SK-N-SH treated with all-trans-retinoic acid at 6 μM for 48 hours (cell line): ENCODE measurements at regions not wholly inside any gene's neighbourhood (a gene's known extent, or its start where the extent isn't known, plus 50 kb on each side); places are given as distances from the start of the nearest gene placed in this dataset.

Experiments used
- ATAC-seq: fragments of 200-7000 bp; cut with Tn5 transposase; 3 replicates; pipeline ENCODE4 v1.9.1; 2020; ENCODE audit warnings: mild to moderate bottlenecking, moderate library complexity
- ARNTL ChIP-seq: fragments of 450-650 bp; formaldehyde crosslinking; IDR thresholded peaks from 2 replicates; pipeline ENCODE4 v1.5.0; 2020; ENCODE audit warnings: low read depth, mild to moderate bottlenecking, moderate library complexity, borderline replicate concordance
- CREB5 ChIP-seq: fragments of 250-450 bp; sonication (Bioruptor Pico); IDR thresholded peaks from 2 replicates; pipeline ENCODE4 v1.5.1; 2020; ENCODE audit warnings: low read depth, mild to moderate bottlenecking, moderate library complexity
- CSDC2 ChIP-seq: fragments of 250-450 bp; sonication (Bioruptor Pico); IDR thresholded peaks from 2 replicates; pipeline ENCODE4 v1.5.0; 2020; ENCODE audit warnings: mild to moderate bottlenecking, moderate library complexity
- CSRNP3 ChIP-seq: fragments of 250-450 bp; sonication (Bioruptor Pico); IDR thresholded peaks from 2 replicates; pipeline ENCODE4 v1.5.1; 2021; ENCODE audit warnings: mild to moderate bottlenecking, moderate library complexity
- GLIS3 ChIP-seq: fragments of 250-450 bp; sonication (Bioruptor Pico); IDR thresholded peaks from 2 replicates; pipeline ENCODE4 v1.5.0; 2020; ENCODE audit warnings: mild to moderate bottlenecking, moderate library complexity
- ISL1 ChIP-seq: fragments of 250-450 bp; sonication (Bioruptor Pico); IDR thresholded peaks from 2 replicates; pipeline ENCODE4 v2.1.2; 2022; ENCODE audit warnings: mild to moderate bottlenecking, moderate library complexity
- OSR1 ChIP-seq: fragments of 250-450 bp; sonication (Bioruptor Pico); IDR thresholded peaks from 2 replicates; pipeline ENCODE4 v1.8.0; 2022; ENCODE audit warnings: moderate library complexity, mild to moderate bottlenecking, inconsistent platforms
- PATZ1 ChIP-seq: fragments of 250-450 bp; sonication (Bioruptor Pico); IDR thresholded peaks from 2 replicates; pipeline ENCODE4 v1.8.0; 2020; ENCODE audit warnings: mild to moderate bottlenecking, moderate library complexity, borderline replicate concordance
- POU6F1 ChIP-seq: fragments of 250-450 bp; sonication (Bioruptor Pico); IDR thresholded peaks from 2 replicates; pipeline ENCODE4 v1.8.0; 2021; ENCODE audit warnings: low read depth, mild to moderate bottlenecking, moderate library complexity, borderline replicate concordance
- PPARA ChIP-seq: fragments of 250-450 bp; sonication (Bioruptor Pico); IDR thresholded peaks from 2 replicates; pipeline ENCODE4 v1.5.0; 2020; ENCODE audit warnings: mild to moderate bottlenecking, borderline replicate concordance
- SNAI2 ChIP-seq: fragments of 250-450 bp; sonication (Bioruptor Pico); IDR thresholded peaks from 2 replicates; pipeline ENCODE4 v1.5.0; 2020; ENCODE audit warnings: mild to moderate bottlenecking, moderate library complexity
- TCF4 ChIP-seq: fragments of 250-450 bp; sonication (Bioruptor Pico); IDR thresholded peaks from 2 replicates; pipeline ENCODE4 v1.8.0; 2021; ENCODE audit warnings: mild to moderate bottlenecking, moderate library complexity, borderline replicate concordance
- TSHZ2 ChIP-seq: fragments of 250-450 bp; sonication (Bioruptor Pico); IDR thresholded peaks from 2 replicates; pipeline ENCODE4 v1.5.0; 2020; ENCODE audit warnings: mild to moderate bottlenecking, moderate library complexity
- ZC3H10 ChIP-seq: fragments of 250-450 bp; sonication (Bioruptor Pico); IDR thresholded peaks from 2 replicates; pipeline ENCODE4 v1.5.1; 2021; ENCODE audit warnings: mild to moderate bottlenecking, moderate library complexity
- ZNF70 ChIP-seq: fragments of 450-650 bp; formaldehyde crosslinking; IDR thresholded peaks from 2 replicates; pipeline ENCODE4 v1.5.0; 2020; ENCODE audit warnings: mild to moderate bottlenecking, moderate library complexity
- ZNF8 ChIP-seq: fragments of 450-650 bp; formaldehyde crosslinking; IDR thresholded peaks from 2 replicates; pipeline ENCODE4 v1.5.0; 2020; ENCODE audit warnings: mild to moderate bottlenecking, moderate library complexity

- ATAC-seq = no peak
Observed at GRCh38 chr12:88388566-88389540, 191.4 kb downstream of the KITLG start.

More at GRCh38 chr12:88388566-88389540, 191.4 kb downstream of the KITLG start:
- no peak for TF ChIP-seq SNAI2 (CRISPR knock-in tag)
- no peak for TF ChIP-seq ZC3H10 (CRISPR knock-in tag)
- TF ChIP-seq GLIS3 (CRISPR knock-in tag) = no peak
- no peak for TF ChIP-seq CREB5 (CRISPR knock-in tag)
- no peak for TF ChIP-seq CSRNP3 (CRISPR knock-in tag)
- TF ChIP-seq ARNTL (CRISPR knock-in tag) = no peak
- no peak for TF ChIP-seq OSR1 (CRISPR knock-in tag)
- no peak for TF ChIP-seq PPARA (CRISPR knock-in tag)
- no peak for TF ChIP-seq ZNF8 (CRISPR knock-in tag)
- TF ChIP-seq TSHZ2 = no peak
- no peak for TF ChIP-seq POU6F1 (CRISPR knock-in tag)
- TF ChIP-seq ZNF70 (CRISPR knock-in tag) = no peak
- no peak for TF ChIP-seq CSDC2 (CRISPR knock-in tag)
- no peak for TF ChIP-seq TCF4 (CRISPR knock-in tag)
- no peak for TF ChIP-seq ISL1 (CRISPR knock-in tag)
- TF ChIP-seq PATZ1 (CRISPR knock-in tag) = no peak
